NT2/D1 (cell line): ENCODE measurements at regions not wholly inside any gene's neighbourhood (a gene's known extent, or its start where the extent isn't known, plus 50 kb on each side); places are given as distances from the start of the nearest gene placed in this dataset.

Experiments
- SUZ12 ChIP-seq: IDR thresholded peaks from 2 replicates; pipeline ENCODE4 v1.6.1; 2011; ENCODE audit not compliant: insufficient read length, insufficient read depth; ENCODE audit errors: extremely low read depth
- YY1 ChIP-seq: IDR thresholded peaks from 2 replicates; pipeline ENCODE4 v1.6.1; 2011; ENCODE audit not compliant: insufficient read length, insufficient read depth
- ZNF274 ChIP-seq: IDR thresholded peaks from 2 replicates; pipeline ENCODE4 v1.6.1; 2011; ENCODE audit warnings: mild to moderate bottlenecking, low read depth, low read length

- TF ChIP-seq ZNF274 (no peak), SUZ12 (no peak), YY1 (no peak)
Observed at GRCh38 chr1:114310695-114311271, 157.1 kb upstream of the SYT6 start.
